Body of pancreas (tissue), 4 donors: ENCODE measurements at regions not wholly inside any gene's neighbourhood (a gene's known extent, or its start where the extent isn't known, plus 50 kb on each side); places are given as distances from the start of the nearest gene placed in this dataset.

Experiments used
- CTCF ChIP-seq, 7 experiments: fragments of 450-650 bp in 4 of 7; fragments of 200-600 bp in 3 of 7; sonication (generic) in 3 of 7; IDR thresholded peaks; one replicate each; pipeline ENCODE4 v1.5.1; 2016 to 2019; ENCODE audit warnings: antibody characterized with exemption in 7 of 7
- POLR2A ChIP-seq, 3 donors: fragments of 450-650 bp; IDR thresholded peaks; one replicate each; pipeline ENCODE4 v1.6.1; 2016; ENCODE audit warnings: antibody characterized with exemption in 3 of 3, mild to moderate bottlenecking in 2 of 3

GRCh38 chr6:170461556-170462365 is 91.3 kb downstream of the PSMB1 start:
- no peak for TF ChIP-seq POLR2A (IDR thresholded peaks at IDR 0.05)
- TF ChIP-seq CTCF (IDR thresholded peaks at IDR 0.05) = no peak
